Keratinocyte (primary cell): ENCODE measurements at regions not wholly inside any gene's neighbourhood (a gene's known extent, or its start where the extent isn't known, plus 50 kb on each side); places are given as distances from the start of the nearest gene placed in this dataset.

Experiments used
- DNase-seq: peaks from one replicate; pipeline ENCODE4 v3.0.0-alpha.2; 2011; ENCODE audit warnings: low read depth, missing footprints, low spot score
- FAIRE-seq: peaks from 2 replicates; lab custom pipeline; 2011; peaks lifted over from hg19 to GRCh38; lab: Jason Lieb, UNC
- H2AFZ ChIP-seq: 2 replicates; pipeline ENCODE4 v1.6.0; 2012; ENCODE audit warnings: low read length, control low read depth, inconsistent platforms; ENCODE audit not compliant: control insufficient read depth
- H3K27ac ChIP-seq: 2 replicates; pipeline ENCODE4 v1.5.1; 2011; ENCODE audit warnings: low read length; ENCODE audit not compliant: control insufficient read depth, insufficient read depth
- H3K27me3 ChIP-seq: 3 replicates; pipeline ENCODE4 v1.6.0; 2011; ENCODE audit warnings: low read length; ENCODE audit not compliant: control insufficient read depth, insufficient read depth; ENCODE audit errors: extremely low read depth
- H3K36me3 ChIP-seq, 2 experiments: 2 replicates in 1 of 2; 3 replicates in 1 of 2; pipeline ENCODE4 v1.5.1; 2011; ENCODE audit warnings: low read length in 2 of 2, mild to moderate bottlenecking in 1 of 2; ENCODE audit not compliant: control insufficient read depth in 2 of 2, insufficient read depth in 2 of 2; ENCODE audit errors: extremely low read depth in 1 of 2
- H3K4me1 ChIP-seq: 3 replicates; pipeline ENCODE4 v1.5.1; 2011; ENCODE audit warnings: low read length; ENCODE audit not compliant: control insufficient read depth, insufficient read depth; ENCODE audit errors: extremely low read depth
- H3K4me2 ChIP-seq: 3 replicates; pipeline ENCODE4 v1.6.0; 2011; ENCODE audit warnings: low read depth, low read length; ENCODE audit not compliant: control insufficient read depth, insufficient read depth; ENCODE audit errors: extremely low read depth
- H3K4me3 ChIP-seq, 3 experiments: fragments of 200-600 bp in 1 of 3; sonication (generic) in 1 of 3; 2 replicates in 2 of 3; 3 replicates in 1 of 3; pipeline ENCODE4 v1.5.1; 2011 to 2016; ENCODE audit warnings: low read length in 3 of 3, mild to moderate bottlenecking in 3 of 3, control low read depth in 2 of 3, inconsistent platforms in 1 of 3, low read depth in 1 of 3, mixed read lengths in 1 of 3, mixed run types in 1 of 3, moderate library complexity in 1 of 3; ENCODE audit not compliant: control insufficient read depth in 2 of 3, insufficient read depth in 2 of 3; ENCODE audit errors: extremely low read depth in 1 of 3
- H3K79me2 ChIP-seq: 2 replicates; pipeline ENCODE4 v1.6.0; 2012; ENCODE audit warnings: low read length; ENCODE audit not compliant: control insufficient read depth, insufficient read depth
- H3K9ac ChIP-seq: 3 replicates; pipeline ENCODE4 v1.6.0; 2011; ENCODE audit warnings: low read length; ENCODE audit not compliant: control insufficient read depth, insufficient read depth; ENCODE audit errors: extremely low read depth
- H3K9me1 ChIP-seq: 3 replicates; pipeline ENCODE4 v1.6.0; 2011; ENCODE audit warnings: low read length; ENCODE audit not compliant: control insufficient read depth, insufficient read depth; ENCODE audit errors: extremely low read depth
- H3K9me3 ChIP-seq: 2 replicates; pipeline ENCODE4 v1.5.1; 2012; ENCODE audit warnings: low read depth, low read length; ENCODE audit not compliant: control insufficient read depth
- H4K20me1 ChIP-seq: 3 replicates; pipeline ENCODE4 v1.6.0; 2011; ENCODE audit warnings: low read length; ENCODE audit not compliant: control insufficient read depth, insufficient read depth; ENCODE audit errors: extremely low read depth
- CTCF ChIP-seq, 3 experiments: IDR thresholded peaks in 1 of 3; conservative IDR thresholded peaks in 1 of 3; optimal IDR thresholded peaks in 1 of 3; 2 replicates in 2 of 3; 3 replicates in 1 of 3; pipeline versions ENCODE3 to v1.5.1; 2011; ENCODE audit warnings: low read length in 3 of 3, mild to moderate bottlenecking in 3 of 3, moderate library complexity in 2 of 3, control low read depth in 1 of 3, inconsistent platforms in 1 of 3; ENCODE audit not compliant: insufficient read depth in 2 of 3; ENCODE audit errors: extremely low read depth in 1 of 3
- EZH2 ChIP-seq: IDR thresholded peaks from one replicate; pipeline ENCODE4 v1.6.1; 2012; ENCODE audit warnings: inconsistent platforms, mild to moderate bottlenecking, low read length, moderate library complexity
- dilution Hi-C: fragments of 300-500 bp; cut with MboI; formaldehyde crosslinking; loops from one replicate; pipeline ENCODE4 v1.7.0; 2020; ENCODE audit warnings: low sequenced_read_pairs; ENCODE audit not compliant: extremely low pct_ligation_motif_present

- H3K4me1 ChIP-seq = no peaks in the 10 kb centered on the region
- H3K4me3 ChIP-seq = no peak overlapping the region
- no peak overlapping the region for H3K27ac ChIP-seq
- H3K36me3 ChIP-seq = no peaks in the 10 kb centered on the region
- H4K20me1 ChIP-seq = no peaks in the 10 kb centered on the region
- H2AFZ ChIP-seq = no peak overlapping the region
- H3K79me2 ChIP-seq = no peaks in the 10 kb centered on the region
- FAIRE-seq (no peak), DNase-seq (no peak)
- dilution Hi-C loops = no loop called here
- no peak overlapping the region for H3K9ac ChIP-seq
- no peaks in the 10 kb centered on the region for H3K9me3 ChIP-seq
- H3K4me2 ChIP-seq = no peak overlapping the region
- H3K27me3 ChIP-seq = no peaks in the 10 kb centered on the region
- H3K9me1 ChIP-seq = no peaks in the 10 kb centered on the region
- TF ChIP-seq CTCF (optimal IDR thresholded peaks at IDR 0.05 in 1 of 3, IDR thresholded peaks at IDR 0.05 in 1 of 3, conservative IDR thresholded peaks at IDR 0.05 in 1 of 3; ENCODE audit: extremely low read depth in 1 of 3, insufficient read depth in 2 of 3, low read length in 3 of 3) (no peak), EZH2 (no peak)
Observed at GRCh38 chr20:11255455-11255854, 581.7 kb upstream of the JAG1 start.

GRCh38 chr20:11255860-11256259 lies 582.1 kb upstream of the JAG1 start:
- H3K9ac ChIP-seq = no peak overlapping the region
- H3K9me1 ChIP-seq = no peaks in the 10 kb centered on the region
- TF ChIP-seq EZH2 = no peak
- no peaks in the 10 kb centered on the region for H3K79me2 ChIP-seq
- H2AFZ ChIP-seq = no peak overlapping the region
- dilution Hi-C loops = no loop called here
- no peaks in the 10 kb centered on the region for H3K4me1 ChIP-seq
- H3K27me3 ChIP-seq = no peaks in the 10 kb centered on the region
- no peak for FAIRE-seq
- no peaks in the 10 kb centered on the region for H4K20me1 ChIP-seq
- no peaks in the 10 kb centered on the region for H3K36me3 ChIP-seq
- H3K4me3 ChIP-seq = no peak overlapping the region
- DNase-seq = no peak
- no peak overlapping the region for H3K4me2 ChIP-seq
- H3K9me3 ChIP-seq = no peaks in the 10 kb centered on the region
- no peak overlapping the region for H3K27ac ChIP-seq

GRCh38 chr20:11260611-11261010 lies 586.8 kb upstream of the JAG1 start:
- no peak overlapping the region for H3K4me3 ChIP-seq
- no peak for TF ChIP-seq CTCF (optimal IDR thresholded peaks at IDR 0.05 in 1 of 3, IDR thresholded peaks at IDR 0.05 in 1 of 3, conservative IDR thresholded peaks at IDR 0.05 in 1 of 3; ENCODE audit: extremely low read depth in 1 of 3, insufficient read depth in 2 of 3, low read length in 3 of 3)
- TF ChIP-seq EZH2 = no peak
- H3K9ac ChIP-seq = no peak overlapping the region

More at GRCh38 chr20:11260611-11261010, 586.8 kb upstream of the JAG1 start:
- no peaks in the 10 kb centered on the region for H4K20me1 ChIP-seq
- no peaks in the 10 kb centered on the region for H3K79me2 ChIP-seq
- FAIRE-seq (no peak), DNase-seq (no peak)
- no peaks in the 10 kb centered on the region for H3K36me3 ChIP-seq
- H3K9me1 ChIP-seq = no peaks in the 10 kb centered on the region
- no peaks in the 10 kb centered on the region for H3K9me3 ChIP-seq
- H3K27me3 ChIP-seq = no peaks in the 10 kb centered on the region
- dilution Hi-C loops = no loop called here
- H3K4me1 ChIP-seq = peaks cover 8% of the 10 kb centered on the region
- H2AFZ ChIP-seq = no peak overlapping the region
- no peak overlapping the region for H3K27ac ChIP-seq
- H3K4me2 ChIP-seq = no peak overlapping the region
